Heart right ventricle (tissue), 16 donors: ENCODE measurements at regions not wholly inside any gene's neighbourhood (a gene's known extent, or its start where the extent isn't known, plus 50 kb on each side); places are given as distances from the start of the nearest gene placed in this dataset.

Experiments
- ATAC-seq, 8 donors: fragments of 200-7000 bp; cut with Tn5 transposase; one replicate each; pipeline ENCODE4 v1.9.1; 2020; ENCODE audit warnings: mild to moderate bottlenecking in 8 of 8, moderate library complexity in 8 of 8, moderate number of reproducible peaks in 1 of 8
- DNase-seq, 2 donors: peaks; one replicate each; pipeline ENCODE4 v3.0.0-alpha.2; 2020
- H3K27ac ChIP-seq, 10 donors: fragments of 200-600 bp; sonication (generic) in 2 of 10; one replicate each; pipeline versions ENCODE4 v1.5.0 to v1.8.0; 2020 to 2022; ENCODE audit warnings: mild to moderate bottlenecking in 3 of 10
- H3K27me3 ChIP-seq, 7 donors: fragments of 200-600 bp; one replicate each; pipeline ENCODE4 v1.8.0; 2021 to 2022; ENCODE audit warnings: mild to moderate bottlenecking in 2 of 7
- H3K36me3 ChIP-seq, 9 donors: fragments of 200-600 bp; sonication (generic) in 1 of 9; one replicate each; pipeline versions ENCODE4 v1.5.0 to v1.8.0; 2020 to 2022; ENCODE audit warnings: mild to moderate bottlenecking in 2 of 9
- H3K4me1 ChIP-seq, 9 donors: fragments of 200-600 bp; sonication (generic) in 1 of 9; one replicate each; pipeline versions ENCODE4 v1.5.0 to v1.8.0; 2020 to 2022; ENCODE audit warnings: mild to moderate bottlenecking in 4 of 9
- H3K4me3 ChIP-seq, 10 donors: fragments of 200-600 bp; sonication (generic) in 2 of 10; one replicate each; pipeline versions ENCODE4 v1.5.0 to v1.8.0; 2020 to 2022; ENCODE audit warnings: mild to moderate bottlenecking in 7 of 10, moderate library complexity in 2 of 10
- H3K9me3 ChIP-seq, 11 donors: fragments of 200-600 bp in 10 of 11; sonication (generic) in 2 of 11; one replicate each; pipeline versions ENCODE4 v1.5.0 to v1.8.0; 2013 to 2022; ENCODE audit warnings: mild to moderate bottlenecking in 2 of 11, control low read depth in 1 of 11, moderate library complexity in 1 of 11
- CTCF ChIP-seq, 9 donors: fragments of 200-600 bp; sonication (generic) in 2 of 9; IDR thresholded peaks; one replicate each; pipeline versions ENCODE4 v1.5.0 to v1.8.0; 2021 to 2022; ENCODE audit warnings: antibody characterized with exemption in 9 of 9, mild to moderate bottlenecking in 5 of 9, moderate library complexity in 1 of 9
- WGBS, 2 donors: extraction: QIAGEN DNeasy Blood & Tissue Kit; methylation state at CpG; one replicate each; pipeline ENCODE4 v1.1.7; 2013; ENCODE audit warnings: inconsistent platforms in 1 of 2; 5-methylcytosine and 5-hydroxymethylcytosine counted together
- intact Hi-C, 10 donors: fragments of 100-400 bp; cut with DNase I; formaldehyde crosslinking; loops; one replicate each; pipeline versions ENCODE4 v1.11.1 to v1.14.2; 2022
- donor health status: Arrhythmogenic right ventricular cardiomyopathy.
- donor health status: ischemic (EF 13 %, LVEDD 7.1; RV severe dilation, severe dysfunction).
- donor health status: healthy with polysubstance abuse.
- donor health status: DM: no; HTN: yes; CAD: no.
- donor health status: DM: no; HTN: no; CAD: no.
- donor health status: ischemic (EF 25% LVEDD 6.9; RV normal size, moderate dysfunction).
- donor health status: ischemic (EF 25% LVEDD 5.7; RV mildly dilated, moderate dysfunction).
- donor health status: healthy.
- donor health status: DM: yes; HTN: yes; CAD: no.
- donor health status: Ischemic cardiomyopathy.
- donor health status: ischemic (EF 35%, LVEDD 5.7; RV mildly dilated, moderate dysfunction).
- donor health status: nonischemic (EF 11% LVEDD 7.7; RV severe dilation, severe dysfunction).
- donor health status: DM: yes; HTN: yes; CAD: no.
- donor health status: PGD.
- donor health status: ischemic (EF 29% LVEDD 5.4; RV normal size, mild dysfunction).
- donor health status: nonischemic (EF 23%, LVEDD 6.1; RV moderate dilation, normal function).

- ATAC-seq (no peak), DNase-seq (no peak)
- peaks cover 0 to 35% (median 6%) of the 10 kb centered on the region in 11 donors for H3K9me3 ChIP-seq
- no peak overlapping the region for H3K27ac ChIP-seq
- intact Hi-C loops = no loop called here
- H3K4me1 ChIP-seq = no peaks in the 10 kb centered on the region
- no peaks in the 10 kb centered on the region for H3K36me3 ChIP-seq
- H3K4me3 ChIP-seq = no peak overlapping the region
- no peaks in the 10 kb centered on the region for H3K27me3 ChIP-seq
- TF ChIP-seq CTCF (IDR thresholded peaks at IDR 0.05) = no peak
- WGBS, 2 donors = 80 to 87% methylated on average over 2 of the region's 2 CpGs
Observed at GRCh38 chr11:109027851-109028250, 363.0 kb downstream of the DDX10 start.

DNA sequence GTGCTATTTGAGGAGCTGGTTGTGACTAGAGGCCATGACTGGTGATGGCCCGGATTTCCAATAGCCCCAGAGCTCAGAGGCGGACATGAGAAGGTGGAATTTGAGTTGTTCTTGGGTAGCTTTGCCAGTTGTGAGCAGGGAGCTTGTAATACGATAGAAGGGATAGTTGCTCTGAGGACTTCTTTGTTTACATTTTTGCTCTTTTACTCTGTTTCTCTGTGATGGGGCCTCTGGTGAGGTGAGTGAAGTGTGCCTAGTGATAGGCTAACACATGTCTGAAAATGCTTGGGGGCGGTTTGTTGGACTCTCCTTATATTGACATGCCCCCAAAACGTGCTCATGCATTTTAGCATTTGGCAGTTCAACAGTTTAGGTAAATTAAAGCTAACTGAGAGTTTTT, 365.1 kb downstream of the DDX10 start:
- ATAC-seq (no peak), DNase-seq (no peak)
- no peak for TF ChIP-seq CTCF (IDR thresholded peaks at IDR 0.05)
- no peaks in the 10 kb centered on the region for H3K4me1 ChIP-seq
- peaks cover 0 to 20% (median 2%) of the 10 kb centered on the region in 11 donors for H3K9me3 ChIP-seq
- no peak overlapping the region for H3K27ac ChIP-seq
- 46 to 70% methylated on average over 5 of the region's 5 CpGs for WGBS, 2 donors
- no peak overlapping the region for H3K4me3 ChIP-seq
- H3K27me3 ChIP-seq = no peaks in the 10 kb centered on the region
- no peaks in the 10 kb centered on the region for H3K36me3 ChIP-seq
- intact Hi-C loops = no loop called here

DNA sequence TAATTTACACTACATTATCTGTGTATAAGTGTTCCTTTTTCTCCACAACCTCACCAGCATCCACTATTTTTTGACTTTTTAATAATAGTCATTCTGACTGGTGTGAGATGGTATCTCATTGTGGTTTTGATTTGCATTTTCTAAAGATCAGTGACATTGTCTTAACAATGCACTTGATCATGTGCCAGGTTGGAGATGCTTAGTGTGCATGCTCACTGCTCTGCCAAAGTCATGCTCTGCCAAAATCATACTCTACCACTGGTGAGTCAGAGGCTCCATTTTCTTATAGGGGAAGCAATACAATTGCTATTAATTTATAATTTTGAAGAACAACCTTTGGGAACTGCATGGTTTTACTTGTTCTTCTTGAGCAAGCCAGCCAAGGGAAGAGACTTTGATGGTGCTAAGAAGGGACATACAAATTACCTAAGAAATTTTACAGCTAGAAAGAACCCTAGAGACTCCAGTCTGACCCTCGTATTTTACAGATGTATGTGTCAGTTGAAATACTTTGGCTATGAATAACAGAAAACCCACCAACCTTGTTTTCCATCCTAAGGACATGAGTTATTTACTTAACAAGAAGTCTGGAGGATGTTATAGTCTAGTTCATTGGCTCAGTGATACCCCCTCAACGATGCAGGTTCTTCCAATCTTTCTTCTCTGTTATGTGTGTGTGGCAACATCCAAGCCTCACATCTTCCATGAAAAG, 368.9 kb downstream of the DDX10 start:
- ATAC-seq (no peak), DNase-seq (no peak)
- Histone ChIP-seq H3K36me3 (no peaks in the 10 kb centered on the region), H3K9me3 (no peaks in the 10 kb centered on the region), H3K27me3 (no peaks in the 10 kb centered on the region), H3K4me3 (no peak overlapping the region), H3K27ac (no peak overlapping the region), H3K4me1 (no peaks in the 10 kb centered on the region)
- intact Hi-C loops = no loop called here
- TF ChIP-seq CTCF (IDR thresholded peaks at IDR 0.05) = no peak
- WGBS, 2 donors = 77% methylated on average over 2 of the region's 2 CpGs

- intact Hi-C loops = no loop called here
- ATAC-seq (no peak), DNase-seq (no peak)
- WGBS, 2 donors = 62 to 74% methylated on average over 1 of the region's 1 CpG
- H3K4me3 ChIP-seq = no peak overlapping the region
- H3K4me1 ChIP-seq = no peaks in the 10 kb centered on the region
- no peak overlapping the region for H3K27ac ChIP-seq
- H3K27me3 ChIP-seq = no peaks in the 10 kb centered on the region
- TF ChIP-seq CTCF (IDR thresholded peaks at IDR 0.05) = no peak
- no peaks in the 10 kb centered on the region for H3K36me3 ChIP-seq
- H3K9me3 ChIP-seq = no peaks in the 10 kb centered on the region
Observed at GRCh38 chr11:109034339-109034696, 369.4 kb downstream of the DDX10 start.
